ENCODE measurements at regions not wholly inside any gene's neighbourhood (a gene's known extent, or its start where the extent isn't known, plus 50 kb on each side); places are given as distances from the start of the nearest gene placed in this dataset.
"Not testable (repeated sequence)": the region's sequence is repeated elsewhere in the genome, so short reads cannot be mapped to it uniquely, and the experiment has no call there.

GRCh38 chr1:106406114-106406513 lies 650.4 kb upstream of the PRMT6 start:
- no peak for DNase-seq (ENCODE audit: low spot score)

DNA sequence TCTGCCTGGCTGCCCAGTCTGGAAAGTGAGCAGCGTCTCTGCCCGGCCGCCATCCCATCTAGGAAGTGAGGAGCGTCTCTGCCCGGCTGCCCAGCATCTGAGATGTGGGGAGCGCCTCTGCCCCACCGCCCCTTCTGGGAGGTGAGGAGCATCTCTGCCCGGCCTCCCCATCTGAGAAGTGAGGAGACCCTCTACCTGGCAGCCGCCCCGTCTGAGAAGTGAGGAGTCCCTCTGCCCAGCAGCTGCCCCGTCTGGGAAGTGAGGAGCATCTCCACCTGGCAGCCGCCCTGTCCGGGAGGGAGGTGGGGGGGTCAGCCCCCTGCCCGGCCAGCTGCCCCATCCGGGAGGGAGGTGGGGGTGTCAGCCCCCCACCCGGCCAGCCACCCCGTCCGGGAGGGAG lies 644.2 kb upstream of the PRMT6 start:
- DNase-seq (ENCODE audit: low spot score): not testable (repeated sequence)

DNA sequence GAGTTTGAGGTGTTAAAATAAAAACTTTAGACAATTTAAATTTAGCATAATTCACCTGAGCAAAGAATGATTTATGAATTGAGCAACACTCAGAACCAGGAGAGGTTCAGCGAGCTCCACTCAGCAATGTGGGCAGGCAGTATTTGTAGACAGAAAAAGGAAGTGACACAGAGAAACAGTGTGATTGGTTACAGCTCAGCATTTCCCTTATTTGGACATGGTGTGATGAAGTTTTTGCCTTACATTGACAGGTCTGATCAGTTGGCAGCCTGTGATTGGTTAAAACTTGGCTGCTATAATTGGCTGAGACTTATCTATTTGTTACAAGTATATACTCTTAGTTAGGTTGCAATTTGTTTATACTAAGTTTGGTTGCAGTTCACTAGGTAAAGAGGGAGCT lies 621.2 kb upstream of the PRMT6 start:
- no peak for DNase-seq (ENCODE audit: low spot score)

DNA sequence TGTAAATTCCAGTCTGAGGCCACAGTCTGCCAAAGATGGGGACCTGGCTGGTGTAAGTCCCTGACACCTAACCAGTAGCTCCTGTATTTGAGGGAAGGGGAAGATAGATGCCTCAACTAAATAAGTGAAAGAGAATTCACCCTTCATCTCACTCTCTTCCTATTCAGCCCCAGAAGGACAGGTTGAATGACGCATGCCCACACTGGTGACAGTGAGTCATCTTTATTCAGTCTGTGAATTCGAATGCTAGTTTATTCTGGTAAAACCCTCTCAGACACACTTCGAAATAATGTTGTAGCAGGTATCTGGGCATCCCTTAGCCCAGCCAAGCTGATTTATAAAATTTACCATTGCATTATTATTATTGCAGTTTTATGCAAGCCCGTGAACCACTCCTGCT lies 617.0 kb upstream of the PRMT6 start:
- no peak for DNase-seq (ENCODE audit: low spot score)

GRCh38 chr1:106447466-106447865 lies 609.0 kb upstream of the PRMT6 start:
- DNase-seq (ENCODE audit: low spot score): no peak

DNA sequence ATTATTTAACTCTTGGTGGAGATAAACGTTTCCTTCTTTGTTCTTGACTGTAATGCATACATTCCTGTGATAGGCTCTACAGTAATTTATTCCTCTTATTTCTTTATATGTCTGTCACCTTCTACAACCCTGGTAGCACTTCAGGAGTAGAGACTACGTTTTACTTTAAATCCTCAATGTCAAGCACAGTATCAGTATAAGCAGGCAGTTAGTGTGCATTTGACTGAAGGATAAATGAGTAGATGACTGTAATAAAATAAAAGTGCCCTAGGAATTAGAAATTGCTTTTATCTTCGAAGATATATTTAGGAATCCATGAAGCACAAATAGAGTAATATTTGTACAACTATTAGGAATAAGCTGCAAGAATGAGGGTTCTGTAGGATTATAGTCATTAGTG lies 599.6 kb upstream of the PRMT6 start:
- DNase-seq (ENCODE audit: low spot score): no peak

- DNase-seq (ENCODE audit: low spot score): no peak
Observed at GRCh38 chr1:106457368-106457767, 599.1 kb upstream of the PRMT6 start.

GRCh38 chr1:106458866-106459265 lies 597.6 kb upstream of the PRMT6 start:
- no peak for DNase-seq (ENCODE audit: low spot score)

GRCh38 chr1:106459418-106459817 lies 597.1 kb upstream of the PRMT6 start:
- DNase-seq (ENCODE audit: low spot score): no peak

GRCh38 chr1:106465666-106466065 lies 590.8 kb upstream of the PRMT6 start:
- no peak for DNase-seq (ENCODE audit: low spot score)

- no peak for DNase-seq (ENCODE audit: low spot score)
Observed at GRCh38 chr1:106480629-106481028, 575.8 kb upstream of the PRMT6 start.

DNA sequence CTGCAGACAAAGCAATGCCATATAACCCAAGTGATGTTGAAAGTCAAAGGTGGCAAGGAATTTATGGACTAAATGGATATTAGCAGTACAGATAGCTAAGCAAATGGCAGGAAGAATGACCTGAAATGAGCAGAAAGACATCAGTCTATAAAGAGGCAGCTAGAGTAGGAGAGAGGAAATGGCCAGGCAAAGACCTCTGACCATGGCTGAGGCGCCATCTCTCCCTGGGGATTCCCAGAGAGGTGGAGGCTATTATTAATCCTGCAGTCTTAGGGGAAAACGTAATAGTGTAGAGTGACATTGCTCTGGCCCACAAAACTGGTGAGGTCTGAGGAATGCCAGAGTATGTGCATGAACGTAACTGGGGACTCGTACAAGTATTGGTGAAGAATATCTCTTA lies 563.6 kb upstream of the PRMT6 start:
- no peak for DNase-seq (ENCODE audit: low spot score)

GRCh38 chr1:106494646-106495045 lies 561.8 kb upstream of the PRMT6 start:
- DNase-seq (ENCODE audit: low spot score): no peak

DNA sequence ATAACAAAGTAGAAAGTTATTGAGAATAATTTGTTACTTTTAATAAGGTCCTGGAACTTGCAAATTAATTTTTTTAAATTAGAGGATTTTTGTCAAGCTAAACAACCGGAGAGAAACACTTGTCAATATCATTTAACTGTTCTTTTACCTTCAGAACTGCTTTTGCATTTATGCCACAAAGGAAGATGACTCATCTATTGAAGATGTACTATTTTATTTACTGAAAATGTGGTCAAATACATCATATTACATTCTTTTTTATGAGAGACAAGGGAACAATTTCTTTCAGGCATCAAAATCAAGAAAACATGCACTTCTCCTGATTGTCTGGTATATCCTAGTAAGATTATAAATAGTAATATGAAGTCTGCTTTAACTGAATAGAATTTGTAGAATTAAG lies 558.2 kb upstream of the PRMT6 start:
- no peak for DNase-seq (ENCODE audit: low spot score)

DNA sequence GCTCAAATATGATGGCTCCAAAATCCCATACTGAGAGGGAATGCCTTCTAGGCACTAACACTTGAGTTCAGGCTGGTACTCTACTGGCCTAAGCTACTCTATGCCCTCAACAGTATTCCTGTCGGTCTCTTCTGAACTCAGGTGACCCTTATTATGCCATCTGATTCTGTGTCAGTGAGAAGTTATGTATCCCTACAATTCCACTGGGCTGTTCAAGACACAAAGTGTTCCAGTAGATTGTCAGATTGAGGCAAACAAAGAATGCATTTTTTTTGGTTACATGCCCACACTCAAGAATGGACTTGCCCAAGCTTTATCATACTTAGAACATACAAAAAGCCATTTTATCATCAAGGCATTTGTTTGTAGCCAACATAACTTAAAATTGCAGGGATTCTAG lies 553.8 kb upstream of the PRMT6 start:
- DNase-seq (ENCODE audit: low spot score): no peak

- no peak for DNase-seq (ENCODE audit: low spot score)
Observed at GRCh38 chr1:106515375-106515774, 541.1 kb upstream of the PRMT6 start.

DNA sequence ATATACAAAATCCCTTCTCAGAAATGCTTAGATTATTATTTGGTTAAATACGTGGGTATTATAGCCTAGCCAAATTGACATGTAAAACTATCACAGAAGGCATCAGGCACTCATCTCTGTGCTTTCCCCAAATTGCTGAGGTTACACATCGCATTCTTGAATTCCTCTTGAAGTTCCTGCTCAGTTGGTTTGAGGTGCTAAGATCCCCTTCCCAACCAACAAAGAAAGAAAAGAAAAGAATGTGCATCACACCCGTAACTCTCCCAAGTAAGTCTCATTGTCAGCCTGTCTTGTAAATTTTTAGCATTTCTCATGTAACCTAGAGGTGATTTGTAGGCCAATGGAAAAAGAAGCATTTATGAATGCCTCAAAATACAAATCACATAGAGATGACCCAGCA lies 539.2 kb upstream of the PRMT6 start:
- no peak for DNase-seq (ENCODE audit: low spot score)

- no peak for DNase-seq (ENCODE audit: low spot score)
Observed at GRCh38 chr1:106523497-106523896, 533.0 kb upstream of the PRMT6 start.

DNA sequence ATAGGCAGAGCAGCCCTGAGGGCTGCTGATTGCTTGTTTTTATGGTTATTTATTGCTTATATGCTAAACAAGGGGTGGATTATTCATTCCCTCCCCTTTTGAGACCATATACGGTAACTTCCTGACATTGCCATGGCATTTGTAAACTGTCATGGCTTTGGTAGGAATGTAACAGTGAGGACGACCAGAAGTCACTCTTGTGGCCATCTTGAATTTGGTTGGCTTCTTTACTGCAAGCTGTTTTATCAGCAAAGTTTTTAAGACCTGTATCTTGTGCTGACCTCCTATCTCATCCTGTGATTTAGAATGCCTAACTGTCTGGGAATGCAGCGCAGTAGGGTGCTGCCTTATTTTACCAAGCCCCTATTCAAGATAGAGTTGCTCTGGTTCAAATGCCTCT lies 531.8 kb upstream of the PRMT6 start:
- no peak for DNase-seq (ENCODE audit: low spot score)

GRCh38 chr1:106526650-106527049 lies 529.8 kb upstream of the PRMT6 start:
- DNase-seq (ENCODE audit: low spot score): no peak

DNA sequence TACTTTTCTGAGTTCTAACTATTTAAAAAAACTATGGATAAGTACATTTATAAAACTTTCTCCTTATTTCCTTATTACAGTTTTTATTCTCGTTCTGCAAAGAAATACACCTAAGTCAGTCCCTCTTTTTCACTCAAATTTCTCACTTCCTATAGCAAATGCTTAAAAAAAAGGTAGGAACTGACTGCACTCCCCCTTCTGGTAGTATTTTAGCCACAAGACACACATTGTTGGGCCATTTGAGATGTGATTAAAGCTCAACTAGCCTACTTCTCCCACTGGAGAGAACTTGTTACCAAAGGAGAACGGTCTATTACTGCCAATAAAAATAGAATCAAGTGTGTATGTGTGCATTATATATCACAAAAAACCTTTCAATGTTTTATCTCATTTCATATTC lies 521.9 kb upstream of the PRMT6 start:
- no peak for DNase-seq (ENCODE audit: low spot score)

DNA sequence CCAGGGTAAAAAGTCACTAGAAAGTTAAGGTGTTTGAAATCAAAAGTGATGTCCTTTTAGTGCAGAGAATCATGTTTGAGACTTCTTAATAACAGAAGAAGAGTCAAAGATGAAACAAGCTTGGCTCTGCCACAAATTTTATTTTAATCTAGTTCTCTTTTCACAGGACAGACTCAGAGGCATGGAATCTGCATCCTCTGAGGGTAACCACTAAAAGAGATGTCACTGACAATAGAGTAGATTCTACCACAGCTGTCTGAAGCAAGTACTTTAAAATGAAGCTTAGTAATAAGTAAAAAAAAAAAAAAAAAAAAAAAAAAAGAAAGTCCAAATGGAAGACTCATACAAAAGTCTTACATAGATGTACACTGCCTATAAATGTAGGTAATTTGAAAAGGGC lies 519.7 kb upstream of the PRMT6 start:
- no peak for DNase-seq (ENCODE audit: low spot score)

GRCh38 chr1:106548726-106549125 lies 507.7 kb upstream of the PRMT6 start:
- no peak for DNase-seq (ENCODE audit: low spot score)

- no peak for DNase-seq (ENCODE audit: low spot score)
Observed at GRCh38 chr1:106554294-106554693, 502.2 kb upstream of the PRMT6 start.

DNA sequence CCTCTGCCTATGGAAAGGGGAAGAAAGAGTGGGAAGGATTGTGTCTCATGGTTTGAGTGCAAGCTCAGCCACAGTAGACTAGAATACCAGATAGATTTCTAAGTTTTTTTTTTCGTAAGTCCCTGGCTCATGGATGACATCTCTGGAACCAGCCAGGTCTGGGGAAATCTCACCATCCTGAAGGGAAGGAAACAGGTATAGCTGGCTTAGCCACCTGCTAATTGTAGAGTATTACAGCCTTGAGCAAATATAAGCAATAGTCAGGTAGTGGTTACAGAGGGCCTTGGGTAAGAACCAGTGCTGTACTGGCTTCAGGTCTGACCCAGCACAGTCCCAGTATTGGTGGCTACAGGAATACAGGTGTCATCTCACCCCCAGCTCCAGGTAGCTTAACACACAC lies 500.9 kb upstream of the PRMT6 start:
- no peak for DNase-seq (ENCODE audit: low spot score)
